GM23248 (cell line): ENCODE measurements at regions not wholly inside any gene's neighbourhood (a gene's known extent, or its start where the extent isn't known, plus 50 kb on each side); places are given as distances from the start of the nearest gene placed in this dataset.

Experiments used
- EZH2 ChIP-seq: fragments of 200-600 bp; sonication (generic); IDR thresholded peaks from 2 replicates; pipeline ENCODE4 v1.6.1; 2018; ENCODE audit warnings: antibody characterized with exemption, mild to moderate bottlenecking; ENCODE audit not compliant: insufficient read depth, poor library complexity, severe bottlenecking
- EZH2phosphoT487 ChIP-seq: fragments of 200-600 bp; sonication (generic); IDR thresholded peaks from 2 replicates; pipeline ENCODE4 v1.6.1; 2018; ENCODE audit warnings: antibody characterized with exemption, moderate library complexity, mild to moderate bottlenecking, low read depth; ENCODE audit not compliant: insufficient read depth

DNA sequence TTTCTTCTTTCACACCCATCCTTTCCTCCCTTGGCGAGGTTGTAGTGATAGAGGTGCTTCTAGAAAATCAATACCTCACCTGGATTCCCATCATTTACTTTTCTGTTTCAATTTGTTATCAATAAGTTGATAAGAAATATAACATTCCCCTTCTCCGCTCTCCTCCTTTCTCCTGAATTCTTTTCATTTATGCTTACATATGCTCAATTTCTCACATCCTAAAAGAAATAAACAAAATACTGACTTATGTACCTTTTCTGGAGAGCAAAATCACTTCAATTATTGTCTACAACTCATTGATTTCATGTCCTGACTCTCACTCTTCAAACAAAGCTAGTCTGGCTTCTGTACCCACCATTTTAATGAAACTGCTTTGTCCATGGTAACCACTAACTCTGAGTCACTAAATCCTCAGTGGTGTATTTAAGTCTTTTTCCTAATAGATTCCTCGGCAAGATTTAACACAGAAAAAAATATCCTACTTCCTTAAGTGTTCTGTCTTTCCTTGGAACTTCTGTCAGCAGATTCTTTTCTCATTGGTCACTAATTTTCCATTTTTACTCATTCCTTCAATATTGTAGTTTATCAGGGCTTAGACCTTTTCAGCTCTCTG lies 289.6 kb downstream of the RFPL4B start:
- TF ChIP-seq EZH2 (no peak), EZH2phosphoT487 (no peak)
